ENCODE measurements at regions not wholly inside any gene's neighbourhood (a gene's known extent, or its start where the extent isn't known, plus 50 kb on each side); places are given as distances from the start of the nearest gene placed in this dataset.

DNA sequence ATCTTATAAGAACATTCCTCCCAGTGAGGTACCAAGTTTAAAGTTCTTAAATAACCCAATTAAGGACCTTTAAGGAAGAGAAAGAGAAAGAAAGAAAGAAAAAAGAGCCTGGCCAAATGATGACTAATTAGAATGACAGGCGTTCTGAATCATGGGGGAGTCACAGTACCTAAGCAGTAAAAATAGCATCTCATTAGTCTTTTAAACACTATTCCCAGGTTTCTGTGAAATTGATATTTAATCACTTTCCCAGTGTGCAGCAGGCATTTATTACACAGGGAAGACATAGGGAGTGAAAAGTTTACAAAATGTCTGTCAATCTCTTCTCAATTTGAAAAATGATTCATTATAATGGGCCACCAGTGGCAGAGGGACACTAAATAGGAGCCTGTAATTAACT is 251.4 kb upstream of the MANEA start:
- TF ChIP-seq, protein P1, sequence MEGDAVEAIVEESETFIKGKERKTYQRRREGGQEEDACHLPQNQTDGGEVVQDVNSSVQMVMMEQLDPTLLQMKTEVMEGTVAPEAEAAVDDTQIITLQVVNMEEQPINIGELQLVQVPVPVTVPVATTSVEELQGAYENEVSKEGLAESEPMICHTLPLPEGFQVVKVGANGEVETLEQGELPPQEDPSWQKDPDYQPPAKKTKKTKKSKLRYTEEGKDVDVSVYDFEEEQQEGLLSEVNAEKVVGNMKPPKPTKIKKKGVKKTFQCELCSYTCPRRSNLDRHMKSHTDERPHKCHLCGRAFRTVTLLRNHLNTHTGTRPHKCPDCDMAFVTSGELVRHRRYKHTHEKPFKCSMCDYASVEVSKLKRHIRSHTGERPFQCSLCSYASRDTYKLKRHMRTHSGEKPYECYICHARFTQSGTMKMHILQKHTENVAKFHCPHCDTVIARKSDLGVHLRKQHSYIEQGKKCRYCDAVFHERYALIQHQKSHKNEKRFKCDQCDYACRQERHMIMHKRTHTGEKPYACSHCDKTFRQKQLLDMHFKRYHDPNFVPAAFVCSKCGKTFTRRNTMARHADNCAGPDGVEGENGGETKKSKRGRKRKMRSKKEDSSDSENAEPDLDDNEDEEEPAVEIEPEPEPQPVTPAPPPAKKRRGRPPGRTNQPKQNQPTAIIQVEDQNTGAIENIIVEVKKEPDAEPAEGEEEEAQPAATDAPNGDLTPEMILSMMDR (IDR thresholded peaks at IDR 0.05), result no peak
- TF ChIP-seq ZFX (IDR thresholded peaks at IDR 0.05; ENCODE audit: borderline replicate concordance), result no peak
